Activated CD4-positive, alpha-beta T cell treated with anti-CD3 and anti-CD28 coated beads, Interleukin-2, amount 10 ng/mL, durations not matched to agents 7 days and 5 days (primary cell): ENCODE measurements at regions not wholly inside any gene's neighbourhood (a gene's known extent, or its start where the extent isn't known, plus 50 kb on each side); places are given as distances from the start of the nearest gene placed in this dataset.

ENCODE experiments used
- CTCF ChIA-PET: fragments of 350-600 bp; sonication (Branson Sonifier 250); formaldehyde crosslinking; loops from one replicate; lab custom pipeline; 2021; ENCODE audit warnings: antibody characterized with exemption; lab: Charles Lee
- POLR2A ChIA-PET: fragments of 350-600 bp; sonication (Branson Sonifier 250); formaldehyde crosslinking; loops from one replicate; lab custom pipeline; 2021; ENCODE audit warnings: antibody characterized with exemption; lab: Charles Lee
- DNase-seq: peaks from one replicate; pipeline ENCODE4 v3.0.0-alpha.2; 2020
- H3K27ac Mint-ChIP-seq: one replicate; pipeline ENCODE4 v1.8.0; 2021; ENCODE audit warnings: mild to moderate bottlenecking, moderate library complexity, mixed read lengths
- H3K27me3 Mint-ChIP-seq: one replicate; pipeline ENCODE4 v1.8.0; 2021; ENCODE audit warnings: mixed read lengths
- H3K36me3 Mint-ChIP-seq: one replicate; pipeline ENCODE4 v1.8.0; 2021; ENCODE audit warnings: low read depth, mixed read lengths
- H3K4me1 Mint-ChIP-seq: one replicate; pipeline ENCODE4 v1.8.0; 2021; ENCODE audit warnings: mixed read lengths
- H3K4me3 Mint-ChIP-seq: one replicate; pipeline ENCODE4 v1.8.0; 2021; ENCODE audit warnings: mild to moderate bottlenecking, moderate library complexity, mixed read lengths
- H3K9me3 Mint-ChIP-seq: one replicate; pipeline ENCODE4 v1.8.0; 2021; ENCODE audit warnings: mixed read lengths

DNA sequence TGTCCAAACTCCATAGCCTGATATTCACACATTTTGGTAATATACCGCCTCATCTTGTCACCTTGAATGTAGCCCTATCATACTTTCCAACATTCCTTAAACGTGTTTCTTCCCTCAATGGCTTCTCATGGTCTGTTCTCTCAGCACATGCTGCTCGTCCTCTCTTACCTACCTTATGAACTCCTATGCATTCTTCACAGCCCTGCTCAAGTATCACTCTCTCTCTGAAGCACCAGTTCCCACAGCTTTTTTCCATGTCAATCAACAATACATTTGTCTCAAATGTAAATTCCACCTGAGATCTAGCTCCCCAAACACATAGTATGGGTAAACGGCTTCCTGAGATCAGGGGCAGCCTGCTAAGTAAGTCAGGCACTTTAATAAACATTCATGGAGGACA, 85.2 kb upstream of the ZMIZ1 start:
- peaks cover 14% of the 10 kb centered on the region for H3K4me1 Mint-ChIP-seq
- no peak overlapping the region for H3K27ac Mint-ChIP-seq
- CTCF ChIA-PET: interaction anchor here (0.9 to 1.9 kb wide), 2 partner anchors 20 to 40 kb away, joined by 3 to 4 read pairs; no protein-coding TSS in a partner anchor
- H3K36me3 Mint-ChIP-seq: no peaks in the 10 kb centered on the region
- POLR2A ChIA-PET: no interaction called here
- no peaks in the 10 kb centered on the region for H3K9me3 Mint-ChIP-seq
- H3K4me3 Mint-ChIP-seq: no peak overlapping the region
- DNase-seq: no peak
- no peaks in the 10 kb centered on the region for H3K27me3 Mint-ChIP-seq

DNA sequence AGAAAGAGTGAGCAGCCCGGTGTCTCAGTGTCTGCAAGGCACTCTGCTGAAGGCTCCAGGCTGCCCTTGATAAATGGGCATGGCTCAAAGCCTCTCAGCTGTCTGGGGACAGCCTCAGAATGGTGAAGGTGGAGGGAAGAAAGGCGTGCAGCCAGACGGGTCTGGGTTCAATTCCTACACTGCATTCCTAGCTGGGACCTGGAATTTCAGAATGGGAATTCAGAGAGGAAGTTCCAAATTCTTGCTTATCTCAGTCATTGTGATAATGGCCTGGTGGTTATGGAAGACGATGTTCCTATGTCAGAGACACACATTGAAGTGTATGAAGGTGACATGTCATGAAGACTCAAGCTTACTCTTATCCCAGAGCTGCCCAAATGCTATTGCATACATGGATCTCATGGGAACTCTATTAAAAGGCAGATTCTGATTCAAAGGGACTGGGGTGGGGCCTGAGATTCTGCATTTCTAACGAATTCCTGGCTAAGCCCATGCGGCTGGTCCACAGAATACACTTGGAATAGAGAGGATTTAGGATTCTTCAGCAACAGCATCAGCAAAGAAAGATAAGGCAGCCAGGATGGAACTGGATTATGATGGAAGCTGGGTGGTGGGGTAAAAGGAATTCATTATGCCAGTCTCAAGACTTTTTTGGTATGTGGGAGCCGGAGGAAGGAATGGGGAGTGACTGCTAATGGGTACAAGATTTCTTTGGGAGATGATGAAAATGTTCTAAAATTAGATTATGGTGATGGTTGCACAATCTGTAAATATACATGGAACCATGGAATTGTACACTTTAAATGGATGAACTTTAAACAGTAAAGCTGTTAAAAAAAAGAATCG, 82.6 kb upstream of the ZMIZ1 start:
- peaks cover 9% of the 10 kb centered on the region for H3K4me1 Mint-ChIP-seq
- H3K36me3 Mint-ChIP-seq: no peaks in the 10 kb centered on the region
- H3K27ac Mint-ChIP-seq: no peak overlapping the region
- H3K4me3 Mint-ChIP-seq: no peak overlapping the region
- ChIA-PET CTCF (no interaction called here), POLR2A (no interaction called here)
- no peak for DNase-seq
- H3K9me3 Mint-ChIP-seq: no peaks in the 10 kb centered on the region
- no peaks in the 10 kb centered on the region for H3K27me3 Mint-ChIP-seq

- no peaks in the 10 kb centered on the region for H3K9me3 Mint-ChIP-seq
- POLR2A ChIA-PET: no interaction called here
- CTCF ChIA-PET: no interaction called here
- H3K27ac Mint-ChIP-seq: no peak overlapping the region
- no peak for DNase-seq
- peaks cover 3% of the 10 kb centered on the region for H3K27me3 Mint-ChIP-seq
- H3K4me3 Mint-ChIP-seq: no peak overlapping the region
- H3K36me3 Mint-ChIP-seq: no peaks in the 10 kb centered on the region
- peaks cover 2% of the 10 kb centered on the region for H3K4me1 Mint-ChIP-seq
These were observed 77.6 kb upstream of the ZMIZ1 start for GRCh38 chr10:78991187-78991586.

GRCh38 chr10:78992333-78992732, 76.4 kb upstream of the ZMIZ1 start:
- no peaks in the 10 kb centered on the region for H3K36me3 Mint-ChIP-seq
- H3K4me1 Mint-ChIP-seq: peaks cover 2% of the 10 kb centered on the region
- ChIA-PET CTCF (interaction anchor here (0.6 to 3.0 kb wide), 2 partner anchors 17 to 1614 kb away, joined by 3 to 12 read pairs; no protein-coding TSS in a partner anchor), POLR2A (no interaction called here)
- H3K4me3 Mint-ChIP-seq: no peak overlapping the region
- DNase-seq: no peak
- no peaks in the 10 kb centered on the region for H3K9me3 Mint-ChIP-seq
- H3K27ac Mint-ChIP-seq: no peak overlapping the region
- peaks cover 3% of the 10 kb centered on the region for H3K27me3 Mint-ChIP-seq

DNA sequence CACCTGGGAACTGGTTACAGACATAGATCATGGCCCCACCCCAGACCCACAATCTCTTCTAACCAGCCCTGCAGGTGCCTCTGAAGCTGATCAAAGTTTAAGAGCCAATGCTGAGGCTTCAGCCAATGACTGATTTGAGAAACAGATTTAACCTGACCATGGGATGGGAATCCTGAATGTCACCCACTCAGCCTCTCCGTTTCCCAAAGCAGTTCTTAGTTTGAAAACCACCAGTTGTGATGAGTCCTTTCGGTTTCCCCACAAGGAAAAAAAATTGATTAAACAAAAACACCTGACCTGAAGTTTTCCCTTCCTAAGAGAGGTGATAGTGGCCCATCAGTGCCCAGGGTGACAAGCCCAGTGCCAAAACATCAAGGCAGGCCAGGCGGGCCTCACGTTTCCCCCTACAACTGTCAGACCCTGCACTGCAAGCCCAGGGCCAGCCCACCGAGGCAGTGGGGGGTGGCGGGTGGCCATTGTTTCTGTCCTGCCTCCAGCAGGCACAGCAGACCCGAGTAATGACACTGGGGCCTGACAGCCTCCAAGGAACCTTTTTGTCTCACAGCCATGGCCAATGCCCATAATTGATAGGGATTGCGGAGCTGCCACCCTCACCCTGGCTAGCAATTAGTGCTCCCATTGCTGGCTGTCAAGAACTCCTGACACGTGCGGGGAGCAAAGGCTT, 75.4 kb upstream of the ZMIZ1 start:
- DNase-seq: no peak
- ChIA-PET CTCF (interaction anchor here (3.0 kb wide), 1 partner anchor 18 kb away, joined by 12 read pairs; no protein-coding TSS in a partner anchor), POLR2A (no interaction called here)
- Mint-ChIP-seq H3K36me3 (no peaks in the 10 kb centered on the region), H3K4me3 (no peak overlapping the region), H3K9me3 (no peaks in the 10 kb centered on the region), H3K27ac (no peak overlapping the region), H3K27me3 (peaks cover 3% of the 10 kb centered on the region), H3K4me1 (peaks cover 2% of the 10 kb centered on the region)

- H3K9me3 Mint-ChIP-seq: no peaks in the 10 kb centered on the region
- ChIA-PET POLR2A (no interaction called here), CTCF (interaction anchor here (1.4 kb wide), 1 partner anchor 21 kb away, joined by 5 read pairs; no protein-coding TSS in a partner anchor)
- H3K36me3 Mint-ChIP-seq: no peaks in the 10 kb centered on the region
- peaks cover 2% of the 10 kb centered on the region for H3K4me1 Mint-ChIP-seq
- H3K27me3 Mint-ChIP-seq: peaks cover 3% of the 10 kb centered on the region
- no peak for DNase-seq
- H3K27ac Mint-ChIP-seq: no peak overlapping the region
- no peak overlapping the region for H3K4me3 Mint-ChIP-seq
These were observed 72.6 kb upstream of the ZMIZ1 start for GRCh38 chr10:78995987-78996791.

DNA sequence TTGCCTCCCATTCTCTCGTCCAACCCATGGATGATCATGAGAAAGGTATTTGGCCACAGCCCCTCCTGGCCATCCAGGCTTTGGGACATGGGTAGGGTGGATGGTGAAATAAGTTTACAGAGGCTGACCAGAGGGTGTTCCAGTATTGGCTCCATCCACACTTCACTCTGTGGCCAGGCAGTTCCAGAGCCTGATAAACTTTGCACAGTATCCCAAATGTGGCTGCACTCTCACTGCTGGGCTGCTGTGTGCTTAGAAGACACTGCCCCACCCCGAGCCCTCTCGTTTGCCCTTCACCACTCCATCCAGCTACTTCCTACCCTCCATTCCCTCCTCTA, 72.0 kb upstream of the ZMIZ1 start:
- Mint-ChIP-seq H3K27ac (no peak overlapping the region), H3K9me3 (no peaks in the 10 kb centered on the region), H3K4me3 (no peak overlapping the region), H3K4me1 (peaks cover 7% of the 10 kb centered on the region), H3K36me3 (no peaks in the 10 kb centered on the region), H3K27me3 (peaks cover 7% of the 10 kb centered on the region)
- ChIA-PET CTCF (interaction anchor here (1.4 kb wide), 1 partner anchor 22 kb away, joined by 5 read pairs; no protein-coding TSS in a partner anchor), POLR2A (no interaction called here)
- no peak for DNase-seq

DNA sequence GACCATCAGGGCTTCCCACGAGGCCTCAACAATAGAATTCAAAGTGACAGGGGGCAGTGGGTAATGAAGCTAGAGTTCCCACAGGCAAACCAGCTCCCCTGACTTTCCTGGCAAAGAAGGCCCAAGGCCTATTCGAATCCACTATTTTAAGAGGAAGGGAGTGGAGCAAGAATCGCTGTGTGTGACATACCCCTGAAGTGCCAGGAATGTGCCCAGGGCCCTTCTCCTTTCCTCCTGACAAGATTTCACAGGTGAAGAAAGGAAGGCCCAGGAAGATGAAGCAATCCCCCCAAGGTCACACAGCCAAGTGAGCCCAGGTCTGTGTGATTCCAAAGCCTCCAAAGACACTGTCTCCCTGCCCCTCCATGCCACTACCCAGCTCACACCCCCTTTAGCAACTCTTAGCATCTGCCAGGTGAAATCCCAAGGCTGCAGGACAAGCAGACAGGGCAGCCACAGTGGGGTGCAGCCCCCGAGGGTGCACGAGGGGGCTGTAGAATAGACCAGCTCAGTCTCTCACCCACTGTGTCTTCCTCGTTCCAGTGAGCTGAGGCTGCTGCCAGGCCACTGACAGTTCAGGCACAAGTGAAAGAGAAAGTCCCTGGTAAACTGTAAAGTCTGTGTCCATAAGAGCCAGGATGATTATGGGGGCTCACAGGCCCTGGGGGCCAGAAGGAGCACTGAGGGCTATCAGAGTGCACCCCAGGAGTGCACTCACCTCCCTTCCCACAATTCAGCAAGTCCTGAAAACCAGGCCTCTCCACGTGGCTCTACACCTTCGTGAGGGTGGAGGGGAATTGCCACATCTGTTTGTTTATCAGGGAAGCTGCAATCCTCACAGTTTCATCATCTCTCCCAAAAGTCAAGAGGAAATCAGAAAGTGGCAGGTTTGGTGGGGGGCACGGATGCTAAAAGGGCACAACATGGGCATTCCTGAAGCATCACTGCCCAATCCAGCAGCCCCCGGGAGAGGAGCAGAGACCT, 70.8 kb upstream of the ZMIZ1 start:
- DNase-seq: no peak
- Mint-ChIP-seq H3K36me3 (no peaks in the 10 kb centered on the region), H3K4me3 (no peak overlapping the region), H3K9me3 (no peaks in the 10 kb centered on the region), H3K27me3 (peaks cover 7% of the 10 kb centered on the region), H3K27ac (no peak overlapping the region), H3K4me1 (peaks cover 8% of the 10 kb centered on the region)
- ChIA-PET CTCF (interaction anchor here (0.8 to 1.4 kb wide), 5 partner anchors 15 to 23 kb away, joined by 3 to 5 read pairs (median 3); no protein-coding TSS in a partner anchor), POLR2A (no interaction called here)

DNA sequence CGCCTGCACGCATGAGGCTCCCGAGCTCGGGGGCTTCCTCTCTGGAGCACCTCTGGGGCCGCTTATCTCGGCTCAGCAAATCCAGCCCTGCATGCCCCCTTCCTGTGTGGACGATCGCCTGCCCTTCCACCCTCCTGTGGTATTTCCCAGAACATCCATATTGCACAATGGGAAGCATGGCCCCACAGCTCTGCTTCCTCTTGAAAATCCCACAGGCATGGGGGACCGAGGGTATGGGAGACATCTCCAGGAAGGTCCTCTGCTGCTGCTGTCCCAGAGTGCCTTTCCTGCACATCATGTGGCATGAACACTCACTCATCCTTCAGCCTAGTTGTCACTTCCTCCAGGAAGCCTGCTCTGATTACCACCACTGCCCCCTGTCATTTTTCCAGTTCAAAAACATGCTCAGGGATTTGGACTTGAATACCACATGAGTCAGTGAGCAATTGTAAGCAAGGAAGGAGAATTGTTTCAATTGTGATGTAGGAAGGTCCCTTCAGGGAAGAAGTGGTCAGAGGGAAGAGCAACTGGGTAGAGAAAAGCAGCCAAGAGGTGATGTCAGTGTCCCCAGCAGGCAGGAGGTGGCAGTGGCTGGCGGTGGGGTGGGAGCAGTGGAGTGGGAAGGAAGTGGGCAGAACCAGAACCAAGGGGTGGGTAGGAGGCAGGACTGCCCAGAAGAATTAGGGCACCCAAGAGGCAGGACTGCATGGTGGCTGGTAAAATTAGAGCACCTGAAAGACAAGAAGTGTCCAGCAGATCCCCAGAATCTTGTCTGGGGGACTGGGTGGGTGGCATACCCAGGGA, 67.5 kb upstream of the ZMIZ1 start:
- DNase-seq: no peak
- ChIA-PET POLR2A (no interaction called here), CTCF (interaction anchor here (0.7 to 1.2 kb wide), 2 partner anchors 9 to 466 kb away, joined by 3 read pairs; no protein-coding TSS in a partner anchor)
- no peak overlapping the region for H3K27ac Mint-ChIP-seq
- no peaks in the 10 kb centered on the region for H3K9me3 Mint-ChIP-seq
- peaks cover 8% of the 10 kb centered on the region for H3K4me1 Mint-ChIP-seq
- H3K27me3 Mint-ChIP-seq: peaks cover 3% of the 10 kb centered on the region
- H3K36me3 Mint-ChIP-seq: no peaks in the 10 kb centered on the region
- H3K4me3 Mint-ChIP-seq: no peak overlapping the region

GRCh38 chr10:79002336-79002735, 66.4 kb upstream of the ZMIZ1 start:
- CTCF ChIA-PET: no interaction called here
- H3K27ac Mint-ChIP-seq: no peak overlapping the region

More at GRCh38 chr10:79002336-79002735, 66.4 kb upstream of the ZMIZ1 start:
- H3K4me1 Mint-ChIP-seq: peaks cover 8% of the 10 kb centered on the region
- DNase-seq: no peak
- no peaks in the 10 kb centered on the region for H3K9me3 Mint-ChIP-seq
- no peak overlapping the region for H3K4me3 Mint-ChIP-seq
- POLR2A ChIA-PET: no interaction called here
- no peaks in the 10 kb centered on the region for H3K36me3 Mint-ChIP-seq
- peaks cover 3% of the 10 kb centered on the region for H3K27me3 Mint-ChIP-seq
